Stimulated activated CD4-positive, alpha-beta T cell treated with anti-CD3 and anti-CD28 coated beads, Interleukin-1b, Interleukin-23, amount 100 ng/mL, for 24 hours (primary cell): ENCODE measurements at regions not wholly inside any gene's neighbourhood (a gene's known extent, or its start where the extent isn't known, plus 50 kb on each side); places are given as distances from the start of the nearest gene placed in this dataset.
"Not testable (repeated sequence)": the region's sequence is repeated elsewhere in the genome, so short reads cannot be mapped to it uniquely, and the experiment has no call there.

Experiments
- DNase-seq, 4 experiments: peaks; one replicate each; pipeline ENCODE4 v3.0.0-alpha.2; 2020; ENCODE audit warnings: low read depth in 4 of 4, low spot score in 1 of 4

GRCh38 chr10:10044922-10045764 is 972.5 kb upstream of the CELF2 start:
- no peak for DNase-seq

DNA sequence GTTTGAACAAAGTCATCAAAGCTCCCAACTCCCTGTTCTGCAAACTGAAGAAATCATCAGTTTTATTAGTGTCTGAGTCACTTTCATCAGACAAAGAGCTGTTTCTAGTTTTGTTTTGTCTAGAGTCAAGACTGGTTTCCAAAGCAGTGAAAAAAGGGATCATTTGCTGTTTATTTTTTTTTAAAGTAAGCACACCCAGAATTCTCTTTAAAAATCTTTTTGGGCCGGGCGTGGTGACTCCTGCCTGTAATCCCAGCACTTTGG is 972.0 kb upstream of the CELF2 start:
- no peak for DNase-seq

DNA sequence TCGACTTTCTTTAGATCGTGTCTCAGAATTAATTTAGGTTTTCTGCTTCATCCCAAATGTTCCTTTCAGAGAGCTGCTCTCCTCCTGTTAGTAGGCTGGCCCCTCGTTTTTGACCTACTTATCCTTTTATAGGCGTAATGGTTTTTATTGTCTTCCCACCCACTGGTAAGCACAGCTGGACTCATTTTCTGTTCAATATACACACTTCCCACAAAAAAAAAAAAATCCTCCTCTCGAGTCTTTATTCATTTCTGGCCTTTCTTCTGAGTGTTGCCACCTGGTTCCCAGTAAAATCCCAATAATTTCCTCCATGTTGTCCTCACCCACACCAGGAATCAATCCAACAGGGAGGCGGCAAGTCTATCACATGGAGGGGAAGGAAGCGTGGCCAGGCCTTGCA is 970.2 kb upstream of the CELF2 start:
- DNase-seq, result no peak

- DNase-seq, result no peak
These were observed 964.6 kb upstream of the CELF2 start for GRCh38 chr10:10053051-10053450.

- DNase-seq, result no peak
These were observed 963.2 kb upstream of the CELF2 start for GRCh38 chr10:10054466-10054865.

DNA sequence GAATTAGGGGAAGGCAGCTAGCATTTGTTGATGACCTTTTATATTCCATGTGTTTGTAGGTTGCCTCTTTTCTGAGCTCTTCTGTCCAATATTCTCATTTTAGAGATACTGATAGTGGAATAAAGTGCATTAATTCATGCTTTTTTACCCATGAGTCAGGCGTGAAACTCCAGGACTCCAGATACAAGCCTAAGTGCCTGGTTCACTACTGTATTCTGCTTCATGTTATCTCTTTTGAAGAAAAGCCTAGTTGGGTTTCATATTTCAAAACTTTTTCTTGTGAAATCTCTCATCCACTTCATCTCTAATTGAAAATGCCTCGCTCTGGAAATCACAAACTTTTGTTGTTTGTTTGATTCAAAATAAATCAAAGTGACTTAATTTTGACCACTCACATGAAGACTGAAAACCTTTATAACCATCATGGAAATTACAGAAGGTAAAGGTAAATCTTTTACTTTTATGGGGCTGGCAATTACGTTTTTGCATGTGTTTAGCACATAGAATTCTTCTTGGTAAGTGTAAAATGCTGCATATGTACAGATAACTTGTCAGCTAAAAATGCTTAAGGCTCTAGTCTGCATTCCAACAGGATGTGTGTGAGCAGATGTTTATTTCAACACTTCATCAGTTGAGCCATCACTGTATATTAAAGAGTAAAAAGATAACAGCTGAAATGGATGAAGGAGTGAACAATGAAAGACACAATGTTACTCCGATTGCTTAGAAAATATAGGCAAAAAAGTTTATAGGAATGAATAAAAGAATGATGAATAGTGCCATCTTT is 961.8 kb upstream of the CELF2 start:
- no peak for DNase-seq

DNA sequence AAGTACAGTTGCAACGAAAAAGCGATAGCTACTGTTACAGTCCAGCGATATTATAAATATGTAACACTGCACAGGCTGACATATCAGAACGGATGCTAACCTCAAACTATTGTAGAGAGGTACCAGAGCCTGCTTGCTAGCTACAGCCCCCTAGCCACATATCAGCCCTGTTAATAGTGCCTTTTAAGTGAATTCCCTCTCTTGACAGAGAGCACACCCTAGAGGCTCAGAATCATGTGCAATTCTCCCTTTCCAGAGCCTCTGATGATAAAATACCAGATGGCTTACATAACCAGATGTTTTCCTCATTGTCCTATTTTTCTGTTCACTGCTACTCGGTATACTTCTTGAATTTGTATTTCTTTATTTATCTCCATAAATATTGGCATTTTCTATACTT is 960.7 kb upstream of the CELF2 start:
- no peak for DNase-seq

- no peak for DNase-seq
These were observed 950.0 kb upstream of the CELF2 start for GRCh38 chr10:10067644-10068043.

DNA sequence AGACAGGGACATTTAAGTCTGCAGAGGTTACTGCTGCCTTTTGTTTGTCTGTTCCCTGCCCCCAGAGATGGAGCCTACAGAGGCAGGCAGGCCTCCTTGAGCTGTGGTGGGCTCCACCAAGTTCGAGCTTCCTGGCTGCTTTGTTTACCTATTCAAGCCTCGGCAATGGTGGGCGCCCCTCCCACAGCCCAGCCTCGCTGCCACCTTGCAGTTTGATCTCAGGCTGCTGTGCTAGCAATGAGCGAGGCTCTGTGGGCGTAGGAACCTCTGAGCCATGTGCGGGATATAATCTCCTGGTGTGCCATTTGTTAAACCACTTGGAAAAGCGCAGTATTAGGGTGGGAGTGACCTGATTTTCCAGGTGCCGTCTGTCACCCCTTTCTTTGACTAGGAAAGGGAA is 942.8 kb upstream of the CELF2 start:
- DNase-seq, result not testable (repeated sequence)

- no peak for DNase-seq
These were observed 939.2 kb upstream of the CELF2 start for GRCh38 chr10:10078446-10078845.

DNA sequence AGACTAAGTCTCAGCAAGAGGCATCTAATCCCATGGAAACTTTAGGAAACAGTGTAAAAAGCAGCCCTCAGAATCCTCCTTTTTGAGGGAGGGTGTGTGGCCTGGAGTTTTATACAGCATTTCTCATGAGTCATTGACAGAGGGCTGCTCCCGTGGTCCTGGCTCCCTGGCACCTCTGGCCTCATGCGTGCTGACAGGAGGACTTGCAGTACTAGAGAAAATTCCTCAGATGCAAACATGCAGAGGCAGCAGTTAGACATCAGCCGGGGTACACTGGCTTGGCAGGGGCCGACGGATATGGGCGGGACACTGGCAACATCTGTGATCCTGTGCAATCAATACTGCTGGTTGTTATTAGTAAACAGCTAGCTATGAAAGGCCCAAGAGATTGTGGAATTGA is 925.1 kb upstream of the CELF2 start:
- no peak for DNase-seq

DNA sequence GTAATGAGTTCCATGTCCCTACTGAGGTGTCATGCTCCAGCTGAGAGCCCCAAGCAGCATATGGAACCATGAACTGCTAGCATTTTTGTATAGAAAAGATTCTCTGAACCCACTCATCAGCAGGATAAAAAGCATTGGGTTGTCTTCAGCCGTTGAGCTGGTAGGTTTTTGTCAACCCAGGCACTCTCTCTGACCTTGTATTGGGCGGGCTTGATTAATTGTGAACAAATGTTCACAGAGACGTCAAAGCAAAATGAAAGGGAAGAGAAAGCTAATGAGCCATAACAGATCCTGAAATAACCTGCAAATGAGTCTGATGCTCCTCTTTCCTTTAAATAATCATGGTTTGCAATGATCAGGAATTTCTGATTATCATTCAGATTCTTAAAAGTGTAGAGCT is 924.7 kb upstream of the CELF2 start:
- no peak for DNase-seq

GRCh38 chr10:10094691-10095090 is 923.0 kb upstream of the CELF2 start:
- DNase-seq, result no peak

DNA sequence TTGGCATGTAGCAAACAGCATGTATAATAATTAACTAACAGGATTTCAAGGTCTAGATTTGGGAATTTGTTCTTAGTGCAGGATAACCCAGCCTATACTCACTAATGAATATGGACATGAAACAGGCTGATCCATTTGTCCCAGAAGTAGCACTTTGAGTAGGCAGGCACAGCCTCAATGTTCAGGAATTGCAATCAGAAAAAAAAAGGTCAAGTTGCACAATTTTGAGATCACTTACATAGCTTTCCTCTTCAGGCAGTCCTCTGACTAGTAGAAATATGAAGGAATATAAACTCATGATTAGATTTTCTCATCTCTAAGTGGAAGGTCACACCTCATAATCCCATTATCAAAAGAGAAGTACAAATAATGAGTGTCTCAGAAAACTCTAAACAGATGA is 921.4 kb upstream of the CELF2 start:
- DNase-seq, result no peak

- DNase-seq, result no peak
These were observed 920.8 kb upstream of the CELF2 start for GRCh38 chr10:10096898-10097297.

DNA sequence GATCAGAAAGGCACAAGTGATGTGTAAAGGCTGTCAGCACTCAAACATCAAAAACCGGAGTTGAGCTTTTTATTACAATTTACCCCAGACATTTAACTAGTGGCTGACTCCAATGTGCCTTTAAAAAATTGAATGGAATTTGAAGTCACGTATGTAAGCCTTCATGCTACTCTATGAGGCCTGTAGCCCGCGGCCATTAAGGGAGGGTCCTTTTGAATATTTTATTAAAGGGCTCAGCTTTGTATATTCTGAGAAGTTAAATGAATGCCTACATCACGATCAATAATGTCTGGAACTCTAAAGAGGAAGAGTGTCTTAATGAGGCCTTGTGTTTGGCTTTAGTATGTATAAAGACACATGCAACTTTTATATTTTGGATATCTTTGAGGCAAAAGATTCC is 916.6 kb upstream of the CELF2 start:
- no peak for DNase-seq

DNA sequence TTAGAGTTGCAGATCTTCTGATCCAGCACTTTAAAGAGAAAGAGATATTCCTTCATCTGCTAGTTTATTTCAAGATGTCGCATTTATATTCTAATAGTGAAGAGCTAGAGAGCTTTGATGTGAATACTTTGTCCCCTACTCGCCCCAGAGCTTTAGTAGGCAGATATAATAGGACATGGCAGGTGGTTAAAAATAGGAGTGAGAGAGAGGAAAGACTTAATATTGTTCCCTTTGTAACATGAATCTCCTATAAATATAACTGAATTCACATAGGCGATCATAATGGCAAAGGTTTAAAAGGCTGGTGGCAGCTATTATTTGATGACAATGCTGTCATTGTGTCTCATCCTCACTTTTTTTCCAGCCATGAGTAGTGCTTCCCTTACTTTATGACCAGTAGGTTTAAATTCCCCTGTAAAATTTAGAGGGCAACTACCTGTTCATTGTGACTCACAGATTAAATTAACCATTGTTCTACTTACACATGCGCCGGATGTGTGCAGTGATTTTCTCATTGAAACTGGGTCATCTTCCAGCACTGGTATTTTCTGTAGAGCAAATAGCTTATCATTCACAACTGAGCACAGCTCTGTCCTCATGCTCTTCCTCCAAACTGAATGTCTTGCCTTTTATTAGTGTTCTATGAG is 906.7 kb upstream of the CELF2 start:
- DNase-seq, result no peak

GRCh38 chr10:10118131-10118530 is 899.5 kb upstream of the CELF2 start:
- DNase-seq, result no peak

DNA sequence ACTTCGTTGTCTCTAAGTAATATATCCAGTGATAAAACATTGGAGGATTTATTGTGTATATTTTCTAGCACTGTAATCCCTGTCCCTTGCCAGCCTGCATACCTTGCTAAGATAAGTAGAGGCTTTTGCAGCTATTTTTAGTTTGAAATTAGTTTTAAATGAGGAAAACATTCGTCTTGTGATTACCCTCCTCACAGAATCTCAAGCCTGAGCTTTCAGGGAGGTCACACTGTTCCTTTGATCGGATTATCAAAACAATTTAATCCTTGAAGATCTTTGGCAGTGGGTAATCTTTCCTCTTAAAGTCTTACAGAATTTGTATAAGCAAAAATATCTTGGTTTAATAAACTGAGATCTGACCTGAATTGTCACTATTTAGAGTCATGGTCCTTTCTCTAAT is 897.0 kb upstream of the CELF2 start:
- no peak for DNase-seq

GRCh38 chr10:10125676-10126075 is 892.0 kb upstream of the CELF2 start:
- DNase-seq, result no peak

- no peak for DNase-seq
These were observed 891.5 kb upstream of the CELF2 start for GRCh38 chr10:10126218-10126617.

DNA sequence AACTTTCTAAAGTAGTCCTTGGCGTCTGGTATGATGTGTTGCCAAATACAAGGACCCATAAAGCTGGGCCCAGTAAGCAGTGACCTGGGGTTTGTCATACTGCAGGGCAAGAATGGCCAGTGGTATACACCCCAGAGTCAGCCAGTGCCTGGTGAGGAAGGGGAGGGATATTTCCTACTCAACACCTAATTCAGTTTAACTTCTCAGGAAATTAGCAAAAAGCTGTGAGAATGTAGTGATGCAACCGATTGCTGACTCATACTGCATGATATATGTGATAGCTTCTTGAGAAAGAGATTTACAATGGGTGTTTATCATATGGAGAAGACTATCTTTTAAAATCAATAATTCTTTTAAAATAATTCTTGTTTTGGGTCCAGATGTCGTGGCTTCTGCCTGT is 889.3 kb upstream of the CELF2 start:
- no peak for DNase-seq
